HCT116 (cell line): ENCODE measurements at regions not wholly inside any gene's neighbourhood (a gene's known extent, or its start where the extent isn't known, plus 50 kb on each side); places are given as distances from the start of the nearest gene placed in this dataset.

Experiments
- ATAC-seq: fragments of 200-7000 bp; cut with Tn5 transposase; 2 replicates; pipeline ENCODE4 v1.9.1; 2020; ENCODE audit warnings: mild to moderate bottlenecking, moderate library complexity
- BruUV-seq: library from RNA; stranded (reverse); fragments of 400-500 nt; replicated peaks from 2 replicates; lab custom pipeline; 2021; lab: Mats Ljungman, UMichigan
- CTCF ChIA-PET: fragments of 300-600 bp; sonication (Branson Sonifier 250); formaldehyde crosslinking; loops from one replicate; lab custom pipeline; 2021; ENCODE audit warnings: antibody characterized with exemption; lab: Charles Lee
- POLR2A ChIA-PET: fragments of 300-600, 350-600 bp; sonication (Branson Sonifier 250); formaldehyde crosslinking; loops from one replicate; lab custom pipeline; 2021; ENCODE audit warnings: antibody characterized with exemption; lab: Charles Lee
- RAD21 ChIA-PET, 2 experiments: fragments of 300-600 bp; sonication (Branson Sonifier 250); formaldehyde crosslinking; loops; one replicate each; lab custom pipeline; 2023; ENCODE audit warnings: low total read pairs in 2 of 2; ENCODE audit not compliant: uncharacterized antibody in 2 of 2, unreplicated experiment in 2 of 2, low non-redundant PET in 1 of 2; lab: Charles Lee
- DNase-seq: peaks from one replicate; pipeline ENCODE4 v3.0.0-alpha.2; 2010; ENCODE audit warnings: low read depth, low spot score
- H2AFZ ChIP-seq: fragments of 200-600 bp; shearing (Covaris generic), sonication (generic); 2 replicates; pipeline ENCODE4 v1.6.1; 2017; ENCODE audit warnings: low read depth, mixed run types, mixed read lengths, antibody characterized with exemption, low read length; ENCODE audit not compliant: poor library complexity, severe bottlenecking
- H3K27ac ChIP-seq: 2 replicates; pipeline ENCODE4 v1.5.1; 2012; ENCODE audit warnings: low read depth, low read length
- H3K27me3 ChIP-seq: fragments of 200-600 bp; sonication (generic); 2 replicates; pipeline ENCODE4 v1.6.1; 2016; ENCODE audit warnings: mixed run types, low read length, mixed read lengths; ENCODE audit not compliant: insufficient read depth
- H3K36me3 ChIP-seq, 2 experiments: fragments of 200-500 bp in 1 of 2; fragments of 200-600 bp in 1 of 2; sonication (Bioruptor generic) in 1 of 2; sonication (generic) in 1 of 2; 2 replicates each; pipeline versions ENCODE4 v1.5.1 to v1.6.1; 2014 to 2016; ENCODE audit warnings: low read length in 2 of 2, inconsistent platforms in 1 of 2, mixed read lengths in 1 of 2, mixed run types in 1 of 2; ENCODE audit not compliant: insufficient read depth in 2 of 2, control insufficient read depth in 1 of 2
- H3K4me1 ChIP-seq, 2 experiments: fragments of 200-600 bp in 1 of 2; sonication (generic) in 1 of 2; 2 replicates each; pipeline versions ENCODE4 v1.5.1 to v1.6.1; 2012 to 2017; ENCODE audit warnings: low read length in 2 of 2, inconsistent platforms in 1 of 2, mild to moderate bottlenecking in 1 of 2, mixed read lengths in 1 of 2, mixed run types in 1 of 2, moderate library complexity in 1 of 2; ENCODE audit not compliant: insufficient read depth in 2 of 2, control insufficient read depth in 1 of 2
- H3K4me2 ChIP-seq: fragments of 200-600 bp; sonication (generic); 2 replicates; pipeline ENCODE4 v1.6.1; 2017; ENCODE audit warnings: mixed run types, low read length, mixed read lengths
- H3K4me3 ChIP-seq, 2 experiments: fragments of 200-600 bp in 1 of 2; sonication (generic) in 1 of 2; replicated peaks in 1 of 2; 2 replicates each; pipeline ENCODE4 v1.5.1; 2011 to 2016; ENCODE audit warnings: low read length in 2 of 2, control low read depth in 1 of 2, low read depth in 1 of 2, mild to moderate bottlenecking in 1 of 2, mixed read lengths in 1 of 2, mixed run types in 1 of 2
- H3K79me2 ChIP-seq: fragments of 200-600 bp; sonication (generic); 2 replicates; pipeline ENCODE4 v1.6.1; 2017; ENCODE audit warnings: mild to moderate bottlenecking, mixed run types, low read length, moderate library complexity, mixed read lengths; ENCODE audit not compliant: insufficient read depth
- H3K9ac ChIP-seq: fragments of 200-600 bp; sonication (generic); 2 replicates; pipeline ENCODE4 v1.6.1; 2016; ENCODE audit warnings: low read length, mixed read lengths
- H3K9me2 ChIP-seq: fragments of 200-600 bp; sonication (generic), shearing (Covaris generic); 2 replicates; pipeline ENCODE4 v1.6.1; 2017; ENCODE audit warnings: mixed run types, mild to moderate bottlenecking, moderate library complexity; ENCODE audit not compliant: insufficient read depth
- H3K9me3 ChIP-seq, 2 experiments: fragments of 200-500 bp in 1 of 2; fragments of 200-600 bp in 1 of 2; sonication (Bioruptor generic) in 1 of 2; sonication (generic) in 1 of 2; 2 replicates each; pipeline ENCODE4 v1.6.1; 2014 to 2017; ENCODE audit warnings: low read length in 2 of 2, mixed read lengths in 2 of 2, inconsistent platforms in 1 of 2, low read depth in 1 of 2, mild to moderate bottlenecking in 1 of 2, mixed run types in 1 of 2, moderate library complexity in 1 of 2; ENCODE audit not compliant: control insufficient read depth in 1 of 2, insufficient read depth in 1 of 2
- H4K20me1 ChIP-seq: fragments of 200-600 bp; sonication (generic), shearing (Covaris generic); 2 replicates; pipeline ENCODE4 v1.6.1; 2017; ENCODE audit warnings: mixed run types, mild to moderate bottlenecking, moderate library complexity; ENCODE audit not compliant: insufficient read depth
- ATF3 ChIP-seq: IDR thresholded peaks from 2 replicates; pipeline ENCODE4 v1.6.1; 2012
- CBX3 ChIP-seq: IDR thresholded peaks from 2 replicates; pipeline ENCODE4 v1.6.1; 2012; ENCODE audit warnings: low read depth
- CEBPB ChIP-seq: IDR thresholded peaks from 2 replicates; pipeline ENCODE4 v1.6.1; 2012; ENCODE audit warnings: low read depth
- CTCF ChIP-seq, 3 experiments: fragments of 200-600 bp in 1 of 3; sonication (generic) in 1 of 3; IDR thresholded peaks in 2 of 3; conservative IDR thresholded peaks in 1 of 3; 2 replicates each; pipeline ENCODE4 v1.5.1; 2012 to 2017; ENCODE audit warnings: low read depth in 2 of 3, low read length in 2 of 3, antibody characterized with exemption in 1 of 3, borderline replicate concordance in 1 of 3, control low read depth in 1 of 3, mild to moderate bottlenecking in 1 of 3, mixed read lengths in 1 of 3, mixed run types in 1 of 3, moderate library complexity in 1 of 3; ENCODE audit not compliant: insufficient read depth in 1 of 3
- EGR1 ChIP-seq: IDR thresholded peaks from 2 replicates; pipeline ENCODE4 v1.6.1; 2012; ENCODE audit warnings: low read depth
- ELF1 ChIP-seq: IDR thresholded peaks from 2 replicates; pipeline ENCODE4 v1.6.1; 2012; ENCODE audit warnings: low read depth, borderline replicate concordance
- EZH2 ChIP-seq: fragments of 200-600 bp; sonication (generic); IDR thresholded peaks from 2 replicates; pipeline ENCODE4 v1.6.1; 2017; ENCODE audit warnings: antibody characterized with exemption, mixed run types
- EZH2phosphoT487 ChIP-seq: fragments of 200-600 bp; IDR thresholded peaks from 2 replicates; pipeline ENCODE4 v1.6.1; 2018; ENCODE audit warnings: antibody characterized with exemption, borderline replicate concordance
- FOSL1 ChIP-seq: IDR thresholded peaks from 2 replicates; pipeline ENCODE4 v1.6.1; 2012; ENCODE audit warnings: low read depth
- MAX ChIP-seq: IDR thresholded peaks from 2 replicates; pipeline ENCODE4 v1.6.1; 2012
- POLR2A ChIP-seq: IDR thresholded peaks from 2 replicates; pipeline ENCODE4 v1.7.0; 2011; ENCODE audit warnings: borderline replicate concordance; ENCODE audit not compliant: insufficient read depth, insufficient read length; ENCODE audit errors: extremely low read depth
- REST ChIP-seq: IDR thresholded peaks from 2 replicates; pipeline ENCODE4 v1.6.1; 2012; ENCODE audit warnings: low read depth
- SIN3A ChIP-seq: IDR thresholded peaks from 2 replicates; pipeline ENCODE4 v1.6.1; 2012; ENCODE audit warnings: low read depth
- SRF ChIP-seq: IDR thresholded peaks from 2 replicates; pipeline ENCODE4 v1.6.1; 2012; ENCODE audit warnings: low read depth
- YY1 ChIP-seq: IDR thresholded peaks from 2 replicates; pipeline ENCODE4 v1.6.1; 2011; ENCODE audit warnings: low read length, low read depth, moderate library complexity, mild to moderate bottlenecking; ENCODE audit not compliant: insufficient replicate concordance; ENCODE audit errors: extremely low read depth
- ZBTB33 ChIP-seq: IDR thresholded peaks from 2 replicates; pipeline ENCODE4 v1.6.1; 2011; ENCODE audit warnings: mild to moderate bottlenecking, low read length, moderate library complexity; ENCODE audit not compliant: insufficient replicate concordance; ENCODE audit errors: extremely low read depth
- ZFX ChIP-seq: fragments of 450-650 bp; IDR thresholded peaks from 2 replicates; pipeline ENCODE4 v1.6.1; 2017
- intact Hi-C: fragments of 100-400 bp; cut with micrococcal nuclease; formaldehyde crosslinking; loops from 2 replicates; pipeline ENCODE4 v1.10.0; 2022

- Histone ChIP-seq H3K9me3 (no peaks in the 10 kb centered on the region), H3K4me1 (no peaks in the 10 kb centered on the region), H3K27ac (no peak overlapping the region), H3K79me2 (no peaks in the 10 kb centered on the region), H3K9ac (no peak overlapping the region), H3K27me3 (no peaks in the 10 kb centered on the region), H4K20me1 (no peaks in the 10 kb centered on the region), H3K36me3 (no peaks in the 10 kb centered on the region), H2AFZ (no peak overlapping the region), H3K4me2 (no peak overlapping the region), H3K4me3 (no peak overlapping the region), H3K9me2 (no peaks in the 10 kb centered on the region)
- CTCF ChIA-PET = no interaction called here
- ATAC-seq (no peak), DNase-seq (no peak)
- RAD21 ChIA-PET = no interaction called here
- intact Hi-C loops = no loop called here
- TF ChIP-seq MAX = no peak
- TF ChIP-seq SIN3A = no peak
- TF ChIP-seq SRF = no peak
- TF ChIP-seq EGR1 = no peak
- TF ChIP-seq ZFX = no peak
- no peak for TF ChIP-seq EZH2
- no peak for TF ChIP-seq EZH2phosphoT487
- TF ChIP-seq POLR2A = no peak
- TF ChIP-seq CTCF (IDR thresholded peaks at IDR 0.05 in 2 of 3, conservative IDR thresholded peaks at IDR 0.05 in 1 of 3; ENCODE audit: borderline replicate concordance in 1 of 3, insufficient read depth in 1 of 3, low read depth in 2 of 3, low read length in 2 of 3) = no peak
- TF ChIP-seq CEBPB = no peak
- TF ChIP-seq ATF3 = no peak
- TF ChIP-seq YY1 = no peak
- TF ChIP-seq REST = no peak
- no peak for TF ChIP-seq ZBTB33
- TF ChIP-seq ELF1 = no peak
- no peak for TF ChIP-seq FOSL1
- TF ChIP-seq CBX3 = no peak
- no TSS peak for BruUV-seq
- POLR2A ChIA-PET = no interaction called here
These were observed 112.0 kb upstream of the ISL1 start for GRCh38 chr5:51271261-51271660.
